HG03135 (cell line): ENCODE measurements at regions not wholly inside any gene's neighbourhood (a gene's known extent, or its start where the extent isn't known, plus 50 kb on each side); places are given as distances from the start of the nearest gene placed in this dataset.
A peak's percentile ranks its signal among the peaks of the same experiment; 100 is the strongest.

Experiments
- ATAC-seq: cut with Tn5 transposase; IDR thresholded peaks from one replicate; pipeline ENCODE4 v1.9.1; 2021; ENCODE audit warnings: mild to moderate bottlenecking, moderate library complexity; ENCODE audit not compliant: unreplicated experiment

DNA sequence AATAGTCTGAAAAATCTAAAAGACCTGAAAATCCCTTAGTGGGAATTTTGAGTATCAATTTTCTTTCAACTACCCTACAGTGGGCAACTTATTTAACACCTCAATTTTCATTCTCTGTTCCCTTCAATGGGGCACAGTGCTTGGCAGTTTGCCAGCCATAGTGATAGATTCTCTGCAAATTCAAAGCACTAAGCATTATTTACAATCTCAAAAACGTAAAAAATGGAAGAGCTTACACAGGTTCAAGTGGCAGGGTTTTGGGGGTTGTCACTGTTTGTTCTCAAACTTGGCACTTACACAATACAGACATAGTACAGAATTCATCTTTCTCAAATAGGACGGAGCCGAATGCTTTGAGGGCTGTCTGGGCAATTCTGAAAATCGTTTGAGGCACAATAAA, 515.0 kb downstream of the EFNA5 start:
- no peak for ATAC-seq

DNA sequence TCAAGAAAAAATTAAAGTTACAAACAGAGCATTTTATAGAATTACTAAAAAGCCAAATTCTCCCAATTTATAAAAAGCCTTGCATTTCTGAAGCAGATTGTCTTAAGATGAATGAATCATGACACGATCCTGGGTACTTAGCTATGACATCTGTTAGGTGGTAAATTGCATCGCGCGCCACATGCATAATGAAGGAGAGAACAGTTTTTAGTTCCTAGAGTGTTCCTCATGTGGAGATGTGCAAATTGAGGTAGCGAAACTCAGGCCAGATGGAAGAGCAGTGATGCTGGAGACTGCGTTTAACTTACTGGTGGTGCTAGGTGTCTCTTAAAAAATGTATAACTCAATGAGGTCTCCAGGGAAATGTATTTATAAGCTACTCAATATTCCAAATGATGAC, 516.1 kb downstream of the EFNA5 start:
- ATAC-seq = no peak

DNA sequence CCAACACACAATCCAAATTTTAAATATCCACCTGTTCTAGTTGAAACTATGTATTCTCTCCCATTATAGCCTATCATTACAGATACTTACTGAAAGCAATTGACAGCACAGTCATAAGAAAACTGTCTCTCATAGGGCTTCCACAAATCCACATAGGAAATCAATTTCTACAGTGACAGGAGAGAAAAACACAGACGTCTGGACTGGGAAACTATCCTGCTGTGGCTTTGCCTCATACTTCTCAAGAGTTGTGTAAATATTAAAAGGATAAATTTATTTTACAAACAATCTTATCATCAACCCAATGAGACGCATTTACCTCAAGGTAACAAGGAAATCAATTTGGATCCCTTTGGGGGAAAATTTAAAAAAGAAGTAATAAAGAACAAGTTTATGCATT, 517.5 kb downstream of the EFNA5 start:
- ATAC-seq = no peak

DNA sequence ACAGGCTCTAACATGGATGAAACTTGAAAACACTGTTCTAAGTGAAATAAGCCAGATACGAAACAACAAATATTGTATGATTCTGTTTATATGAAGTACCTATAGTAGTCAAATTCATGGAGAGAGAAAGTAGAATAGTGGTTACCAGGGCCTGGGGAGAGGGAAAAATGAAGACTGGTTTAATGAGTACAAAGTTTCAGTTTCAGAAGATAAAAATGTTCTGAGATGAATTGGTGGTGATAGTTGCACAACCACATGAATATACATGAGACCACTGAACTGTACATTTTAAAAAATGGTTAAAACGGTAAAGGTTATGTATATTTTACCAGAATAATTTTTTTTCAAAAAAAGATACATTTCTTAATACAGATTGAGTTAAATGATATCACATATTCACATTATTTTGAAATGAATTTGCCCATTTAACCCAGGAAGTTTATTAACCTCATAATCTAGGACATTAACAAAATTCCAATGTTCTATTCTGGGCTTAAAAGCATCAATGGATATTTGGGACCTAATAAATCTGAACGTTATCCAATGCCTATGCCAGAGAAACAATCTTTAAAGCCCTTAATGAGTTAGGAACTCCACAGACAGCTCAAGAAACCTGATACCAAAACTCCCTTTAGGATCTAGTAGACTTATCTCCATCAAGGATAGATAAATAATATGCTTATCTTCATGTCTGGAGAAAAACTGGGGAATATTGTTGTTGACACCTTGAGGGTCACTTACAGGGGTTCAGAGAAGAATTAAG, 521.3 kb downstream of the EFNA5 start:
- ATAC-seq = peak; percentile 97

DNA sequence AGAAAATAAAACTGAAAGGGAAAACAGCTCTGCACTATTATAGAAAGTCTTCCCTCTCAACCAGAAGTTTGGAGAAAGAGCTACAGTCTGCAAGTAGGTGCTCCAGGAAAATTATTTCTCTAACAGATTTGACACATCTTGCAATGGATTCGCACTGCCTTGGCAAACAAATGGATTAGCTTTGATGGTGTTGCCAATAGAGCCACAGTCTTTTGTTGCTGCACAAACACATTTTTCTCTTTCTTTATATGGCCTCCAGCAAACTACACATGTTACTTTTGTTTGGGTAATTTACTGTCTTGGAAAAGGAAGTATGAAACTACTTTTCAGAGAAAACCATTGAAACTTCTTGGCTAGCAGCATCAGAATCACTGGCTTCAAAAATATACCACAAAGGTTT, 523.1 kb downstream of the EFNA5 start:
- no peak for ATAC-seq

DNA sequence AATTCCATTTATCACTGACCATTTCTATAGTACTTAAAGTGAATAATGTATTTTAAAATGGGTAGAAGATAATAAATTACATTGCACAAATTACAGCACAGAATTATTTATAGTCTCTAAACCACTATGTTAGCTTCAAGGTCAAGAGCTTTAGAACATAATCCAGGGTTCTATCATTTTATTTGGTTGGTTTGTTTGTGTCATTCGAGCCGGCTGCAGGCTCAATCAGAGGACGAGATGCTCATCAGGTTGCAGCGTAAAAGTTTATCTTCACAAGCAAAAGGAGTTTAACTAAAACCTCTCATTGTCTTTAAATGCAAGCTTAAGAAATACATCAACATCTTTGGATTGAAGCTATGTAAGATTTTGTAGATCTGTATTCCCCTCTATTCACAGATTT, 523.8 kb downstream of the EFNA5 start:
- no peak for ATAC-seq

DNA sequence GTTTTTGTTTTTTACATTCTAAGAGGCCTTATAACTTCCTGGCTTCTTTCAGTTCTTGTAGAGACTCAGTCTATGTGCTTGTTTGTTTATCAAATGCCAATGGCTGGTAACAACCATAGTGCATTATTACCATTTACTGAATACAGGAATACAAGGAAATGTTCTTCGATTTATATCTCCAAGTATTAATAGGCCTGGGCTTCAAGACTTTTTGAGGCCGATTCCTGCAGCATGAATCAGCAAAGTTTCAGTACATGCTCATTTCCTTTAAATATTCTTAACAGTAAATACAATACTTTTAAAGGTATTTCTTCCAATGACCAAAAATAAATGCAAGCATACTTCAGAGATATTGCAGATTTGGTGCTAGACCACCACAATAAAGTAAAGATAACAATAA, 535.3 kb downstream of the EFNA5 start:
- no peak for ATAC-seq

DNA sequence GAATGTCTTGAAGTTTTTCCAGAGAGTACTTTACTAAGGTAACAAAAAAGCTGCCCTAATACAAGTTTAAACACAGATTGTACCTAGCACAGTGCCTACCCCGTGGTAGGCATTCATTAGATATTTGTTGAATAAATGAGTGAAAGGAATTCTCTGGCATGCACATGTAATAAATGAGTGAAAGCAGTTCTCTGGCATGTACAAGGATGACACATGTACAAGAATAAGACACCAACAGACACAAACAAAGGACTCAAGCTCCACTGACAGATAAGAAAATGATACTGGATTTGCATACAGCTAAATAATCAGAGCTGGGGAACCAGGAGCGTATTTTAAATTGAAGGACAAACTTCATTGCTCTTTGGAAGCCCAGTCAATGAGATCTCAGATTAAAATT, 535.8 kb downstream of the EFNA5 start:
- no peak for ATAC-seq

DNA sequence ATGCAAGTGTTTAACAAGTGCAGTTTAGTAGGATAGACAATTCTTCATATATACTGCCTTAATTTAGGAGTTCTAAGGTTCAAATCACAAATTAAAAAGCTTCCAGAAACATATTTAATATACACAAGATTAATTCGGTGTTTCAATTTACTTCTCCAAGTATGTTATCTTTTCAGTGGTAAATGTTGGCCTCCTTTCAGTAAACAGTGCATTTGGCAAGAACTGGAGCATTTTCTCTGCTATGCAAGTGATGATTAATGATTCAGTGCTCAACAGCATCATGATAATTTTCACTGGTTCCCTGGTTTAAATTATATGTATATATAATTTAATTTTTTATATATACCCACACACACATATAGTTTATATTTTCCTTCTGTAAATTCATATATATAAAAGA, 541.7 kb downstream of the EFNA5 start:
- no peak for ATAC-seq

DNA sequence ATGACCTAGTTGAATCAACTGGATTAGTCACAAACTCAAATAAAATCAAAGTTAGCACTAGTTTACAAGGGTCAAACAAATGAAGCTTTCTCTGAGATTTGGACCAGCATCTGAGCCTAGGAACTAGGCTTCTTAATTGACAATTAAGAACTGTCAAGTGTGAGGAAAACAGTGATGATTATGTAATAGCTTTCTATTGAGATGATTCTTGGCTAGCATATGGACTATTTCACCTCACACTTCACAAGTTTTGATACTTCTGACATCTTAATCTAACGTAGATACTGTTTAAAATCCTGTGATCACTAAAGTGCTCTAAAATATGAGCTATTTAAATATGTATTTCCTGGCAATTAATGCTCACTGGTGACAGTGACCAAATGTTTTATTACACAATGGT, 542.9 kb downstream of the EFNA5 start:
- no peak for ATAC-seq

DNA sequence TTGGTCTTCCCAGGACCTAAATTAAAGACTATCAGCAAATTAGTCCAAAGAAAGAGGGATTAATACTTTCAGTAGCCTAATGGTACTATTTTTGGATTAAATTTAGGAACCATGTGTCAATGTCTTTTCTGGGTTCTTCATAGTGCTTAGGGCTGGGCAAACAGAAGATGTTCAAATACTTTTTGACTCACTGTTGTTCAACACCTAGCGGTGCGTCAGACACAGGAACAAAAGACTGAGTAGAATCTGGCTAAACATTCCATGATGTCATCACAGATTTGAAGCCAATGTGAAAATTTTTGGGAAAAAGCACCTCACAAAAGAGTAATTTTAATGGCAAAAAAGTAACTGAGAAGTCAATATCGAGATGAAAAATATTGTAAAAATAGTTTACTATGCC, 544.4 kb downstream of the EFNA5 start:
- no peak for ATAC-seq

DNA sequence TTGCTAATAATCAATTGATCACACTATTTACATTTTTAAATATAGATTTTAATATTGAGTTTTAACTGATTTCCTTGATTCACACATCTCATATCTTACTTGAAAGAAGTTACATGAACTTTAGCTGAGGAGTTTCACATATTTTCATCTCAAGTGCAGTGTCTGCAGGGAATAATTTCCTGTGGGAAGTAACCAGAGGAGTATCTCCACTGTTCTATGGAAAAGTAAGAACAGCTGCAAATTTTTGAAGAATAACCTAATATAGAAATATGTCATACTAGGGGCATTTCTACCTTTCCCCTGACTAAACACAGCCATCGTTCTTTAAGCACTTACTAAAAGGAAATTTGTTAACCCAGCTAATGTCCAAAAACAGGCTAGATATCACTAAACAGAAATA, 546.4 kb downstream of the EFNA5 start:
- no peak for ATAC-seq

DNA sequence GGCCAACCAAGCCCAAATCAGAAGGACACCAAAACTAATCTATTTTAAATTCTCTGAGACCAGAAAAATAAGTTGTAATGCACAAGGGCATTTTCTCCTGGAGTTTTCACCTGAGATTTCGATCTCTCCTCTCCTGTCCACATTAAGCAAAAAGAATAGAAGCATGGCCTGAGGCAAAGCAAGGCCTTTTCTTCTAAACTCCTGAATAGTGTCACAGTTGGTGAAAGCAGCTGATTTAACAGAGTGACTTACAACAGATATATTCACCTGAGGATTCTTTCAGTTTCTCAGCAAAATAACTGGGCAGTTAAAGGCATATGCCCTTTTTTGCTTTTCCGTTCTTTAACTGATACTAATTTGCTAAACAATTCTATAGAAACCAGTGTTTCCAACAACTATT, 547.7 kb downstream of the EFNA5 start:
- no peak for ATAC-seq

DNA sequence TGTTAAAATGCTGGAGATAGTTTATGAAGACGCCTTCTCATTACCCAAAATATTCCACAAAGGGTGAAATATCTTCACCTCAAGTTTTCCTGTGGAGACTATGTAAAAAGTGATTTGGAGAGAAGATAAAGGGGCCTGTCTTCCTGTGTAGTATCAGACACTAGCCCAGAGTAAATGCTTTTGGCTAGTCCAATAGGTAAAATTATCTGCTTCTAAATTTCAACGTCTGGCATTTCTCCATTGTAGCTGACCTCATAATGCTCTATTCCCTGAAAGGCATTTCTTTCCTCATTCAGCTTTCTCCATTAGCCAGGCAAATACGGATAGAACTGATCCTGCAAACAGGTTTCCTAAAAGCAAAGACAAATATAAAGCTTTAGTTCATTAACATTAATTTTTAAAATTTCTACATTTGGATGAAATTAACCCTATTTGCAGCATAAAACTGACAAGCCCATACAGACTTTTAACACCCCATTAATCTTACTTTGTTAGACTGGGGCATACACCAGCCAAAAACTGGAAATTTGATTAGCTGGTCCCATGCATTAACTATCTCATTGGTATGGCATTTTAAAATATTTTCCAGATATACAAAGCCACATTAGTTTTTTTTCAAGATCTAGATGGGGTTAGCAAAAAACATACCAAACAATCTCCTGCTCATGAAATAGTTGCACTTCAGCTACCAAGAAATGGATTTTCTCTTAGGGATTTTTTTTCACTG, 548.8 kb downstream of the EFNA5 start:
- no peak for ATAC-seq

DNA sequence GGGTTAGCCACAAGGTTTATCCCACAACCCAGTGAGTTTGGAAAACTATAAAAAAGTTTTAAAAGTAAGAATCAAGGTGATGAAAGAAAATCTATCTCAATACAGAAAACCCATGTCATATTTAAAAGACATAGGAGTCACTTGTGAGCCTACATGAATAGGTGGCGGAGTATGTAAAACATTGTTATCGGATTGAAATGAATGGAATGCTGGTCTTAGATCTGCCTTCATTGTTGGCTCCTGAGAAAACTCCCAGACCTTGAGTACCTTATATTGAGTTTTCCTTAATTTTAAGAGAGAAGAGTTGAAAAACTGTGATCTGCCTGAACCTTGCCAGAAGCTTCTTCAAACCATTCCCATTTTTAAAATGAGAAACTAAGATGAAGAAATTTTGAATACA, 551.1 kb downstream of the EFNA5 start:
- no peak for ATAC-seq

DNA sequence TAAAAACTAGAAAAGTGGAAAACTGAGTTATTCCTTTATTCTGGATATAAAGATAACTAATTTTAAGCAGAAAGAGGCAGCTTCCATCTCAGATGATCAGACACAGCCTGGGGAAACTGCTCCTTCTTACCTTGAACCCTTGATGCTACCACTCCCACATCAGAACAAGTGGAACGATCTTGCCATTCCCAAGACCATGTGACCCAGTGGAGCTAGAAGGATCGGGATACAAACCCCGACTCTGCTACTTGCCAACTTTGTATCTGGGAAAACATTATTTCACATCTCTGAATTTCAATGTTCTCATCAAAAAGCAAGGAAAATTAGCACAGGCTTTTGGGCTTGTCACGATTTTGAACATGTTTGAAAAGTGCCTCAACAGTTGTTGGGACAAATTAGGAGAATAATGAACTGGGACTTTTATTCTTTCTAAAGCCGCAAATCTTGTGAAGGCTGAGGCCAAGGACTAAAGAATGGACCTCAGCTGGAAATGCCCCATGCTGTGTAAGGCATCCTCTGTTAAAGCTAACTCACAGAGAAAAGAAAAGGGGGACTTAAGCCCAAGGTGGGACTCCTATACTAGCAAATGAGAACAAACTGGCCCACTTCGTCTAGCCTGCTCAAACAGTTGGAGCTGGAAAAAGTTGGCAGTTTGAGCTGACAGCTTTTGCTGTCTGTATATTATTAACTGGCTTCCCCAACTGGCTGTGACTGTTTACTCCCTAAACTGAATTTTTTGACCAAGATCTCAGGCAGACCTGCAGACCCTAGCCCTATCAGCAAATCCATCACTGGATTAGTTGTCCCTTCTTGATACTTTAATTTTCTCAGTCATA, 552.3 kb downstream of the EFNA5 start:
- no peak for ATAC-seq

DNA sequence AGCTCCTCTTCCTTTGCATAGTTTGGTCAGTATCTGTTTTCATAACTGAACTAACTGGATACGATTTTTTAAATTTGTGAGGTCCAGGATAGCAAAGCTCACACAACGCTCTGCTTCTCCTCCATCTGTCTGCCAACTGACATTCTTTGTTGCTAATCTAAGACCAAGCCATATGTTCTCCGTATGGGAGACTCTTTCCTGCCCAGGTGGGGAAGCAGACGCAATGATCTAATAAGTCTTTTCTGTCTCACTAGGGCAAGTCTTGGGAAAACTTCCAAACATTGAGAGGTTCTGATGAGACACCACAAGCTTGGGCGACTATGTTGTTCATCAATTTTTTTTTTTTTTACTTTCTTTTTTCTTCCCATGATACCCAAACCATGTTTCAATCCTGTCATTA, 558.5 kb downstream of the EFNA5 start:
- ATAC-seq = no peak

DNA sequence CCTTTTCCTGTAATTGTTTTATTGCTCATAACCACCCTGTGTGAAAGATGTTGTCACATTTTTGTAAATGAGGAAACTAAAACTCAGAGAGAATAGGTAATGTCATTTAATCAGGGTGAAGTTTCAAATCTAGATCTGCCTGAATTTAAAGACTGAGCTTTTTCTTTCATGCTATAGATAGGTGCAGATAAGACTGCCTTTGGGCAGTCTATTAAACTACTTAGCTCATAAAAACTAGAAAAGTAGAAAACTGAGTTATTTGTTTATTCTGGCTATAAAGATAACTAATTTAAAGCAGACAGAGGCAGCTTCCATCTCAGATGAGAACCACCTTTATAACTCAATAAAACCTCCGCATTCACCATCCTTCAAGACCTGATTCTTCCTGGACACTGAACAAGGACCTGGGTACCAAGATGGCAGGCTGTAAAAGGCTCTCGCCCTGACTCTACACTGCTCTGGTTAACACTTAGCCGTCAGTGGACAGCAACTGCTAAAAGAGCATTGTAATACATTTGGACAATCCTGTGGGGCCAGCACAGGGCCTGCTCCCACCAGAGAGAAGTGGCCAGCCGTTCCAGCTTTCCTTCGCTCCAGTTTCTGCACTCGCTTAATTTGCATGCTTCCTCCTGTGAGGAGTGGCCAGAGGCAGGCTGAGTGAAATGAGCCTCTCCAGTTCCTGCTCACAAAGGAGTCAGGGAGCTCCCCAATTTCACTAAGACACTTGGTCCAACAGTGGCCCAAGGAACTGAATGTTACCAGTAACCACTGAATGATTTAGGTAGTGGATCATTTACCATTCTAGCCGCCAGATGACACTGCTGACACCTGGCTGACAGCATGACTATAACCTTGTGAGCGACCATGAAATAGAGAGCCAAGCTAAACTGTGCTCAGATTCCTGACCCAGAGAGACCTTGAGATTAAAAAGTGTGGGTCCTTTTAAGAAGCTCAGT, 566.4 kb downstream of the EFNA5 start:
- ATAC-seq = peak; percentile 87

DNA sequence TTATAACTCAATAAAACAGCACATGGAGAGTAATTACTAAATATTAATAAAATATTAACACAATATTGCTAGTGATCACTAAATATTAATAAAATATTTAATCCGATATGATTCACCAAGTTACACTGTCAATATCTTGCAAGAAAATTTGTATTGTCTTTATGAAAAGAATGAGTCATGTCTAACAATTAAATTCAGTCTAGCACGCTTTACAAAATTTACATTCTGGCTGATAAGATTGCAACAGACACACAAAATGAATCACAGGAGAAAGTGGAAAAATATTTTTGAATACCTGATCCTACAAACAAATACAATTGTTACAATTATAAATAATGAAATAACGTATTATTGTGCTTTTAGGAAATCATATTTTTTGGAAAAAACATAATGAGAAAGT, 567.2 kb downstream of the EFNA5 start:
- no peak for ATAC-seq

DNA sequence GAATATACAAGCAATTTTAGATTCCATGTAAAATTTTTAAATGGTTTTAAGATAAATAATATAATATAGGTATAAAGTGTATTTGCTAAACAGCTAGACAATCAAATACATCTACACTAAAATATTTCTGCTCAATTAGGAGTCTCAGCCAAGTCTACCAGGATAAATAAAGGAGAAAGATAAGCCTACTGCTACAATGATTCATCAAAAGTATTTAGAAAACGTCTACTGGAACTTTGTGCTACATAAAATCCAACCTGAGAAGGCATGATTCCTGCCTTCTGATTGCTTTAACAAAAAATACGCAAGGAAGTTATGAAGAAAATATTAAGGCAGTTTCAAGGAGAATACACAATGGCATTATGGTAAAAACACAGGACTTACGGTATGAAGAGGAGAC, 570.6 kb downstream of the EFNA5 start:
- no peak for ATAC-seq

DNA sequence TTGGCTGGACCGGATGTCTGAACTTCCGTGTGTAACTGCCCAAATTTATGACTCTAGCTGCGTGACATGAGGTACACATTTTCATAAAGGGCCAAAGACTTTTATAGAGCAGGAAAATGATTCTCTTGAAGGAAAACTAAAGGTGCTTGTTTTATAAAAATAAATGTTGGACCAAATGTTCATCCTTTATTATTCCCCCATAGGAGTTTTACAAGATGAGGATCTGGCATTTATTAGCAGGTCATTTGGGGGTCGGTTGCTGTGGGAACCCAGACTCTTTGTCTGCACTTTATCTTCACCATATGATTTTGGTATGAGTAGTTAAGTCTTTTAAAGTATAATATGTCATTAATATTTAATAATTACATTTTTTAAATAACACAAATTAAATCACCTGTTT, 571.2 kb downstream of the EFNA5 start:
- no peak for ATAC-seq
